Adipose tissue (tissue), 3 donors: ENCODE measurements at regions not wholly inside any gene's neighbourhood (a gene's known extent, or its start where the extent isn't known, plus 50 kb on each side); places are given as distances from the start of the nearest gene placed in this dataset.

ENCODE experiments used
- H3K27ac ChIP-seq: one replicate; pipeline ENCODE4 v1.5.1; 2013; ENCODE audit warnings: low read depth, low read length
- WGBS, 3 donors: extraction: QIAGEN DNeasy Blood & Tissue Kit; methylation state at CpG; one replicate each; pipeline ENCODE4 v1.1.7; 2013; 5-methylcytosine and 5-hydroxymethylcytosine counted together
- donor health status: healthy with polysubstance abuse.
- donor health status: Bipolar disorder and iron deficiency.
- donor health status: healthy.

- H3K27ac ChIP-seq: no peak overlapping the region
- WGBS, 3 donors: 86 to 96% (median 92%) methylated on average over 7 of the region's 7 CpGs
These were observed 52.7 kb upstream of the NEURL1B start for GRCh38 chr5:172588380-172588779.

- WGBS, 3 donors: 84 to 92% (median 84%) methylated on average over 8 of the region's 8 CpGs
These were observed 54.0 kb upstream of the NEURL1B start for GRCh38 chr5:172587061-172587405.

GRCh38 chr5:172586125-172587060 lies 54.7 kb upstream of the NEURL1B start:
- 60 to 66% (median 60%) methylated on average over 22 of the region's 22 CpGs for WGBS, 3 donors
- H3K27ac ChIP-seq: no peak overlapping the region

More at GRCh38 chr5:172587061-172587405, 54.0 kb upstream of the NEURL1B start:
- H3K27ac ChIP-seq: no peak overlapping the region

GRCh38 chr5:172585114-172585513 lies 55.9 kb upstream of the NEURL1B start:
- 43 to 65% (median 58%) methylated on average over 5 of the region's 5 CpGs for WGBS, 3 donors
- H3K27ac ChIP-seq: no peak overlapping the region

GRCh38 chr5:172584638-172585037 lies 56.4 kb upstream of the NEURL1B start:
- 54 to 67% (median 62%) methylated on average over 8 of the region's 8 CpGs for WGBS, 3 donors
- H3K27ac ChIP-seq: no peak overlapping the region

GRCh38 chr5:172583931-172584511 lies 57.0 kb upstream of the NEURL1B start:
- no peak overlapping the region for H3K27ac ChIP-seq
- 34 to 73% (median 42%) methylated on average over 7 of the region's 7 CpGs for WGBS, 3 donors

- WGBS, 3 donors: 93 to 95% (median 94%) methylated on average over 6 of the region's 6 CpGs
- no peak overlapping the region for H3K27ac ChIP-seq
These were observed 58.1 kb upstream of the NEURL1B start for GRCh38 chr5:172582940-172583339.

GRCh38 chr5:172581315-172581714 lies 59.7 kb upstream of the NEURL1B start:
- H3K27ac ChIP-seq: no peak overlapping the region
- WGBS, 3 donors: 45 to 47% (median 46%) methylated on average over 4 of the region's 4 CpGs

- no peak overlapping the region for H3K27ac ChIP-seq
- WGBS, 3 donors: 86 to 97% (median 86%) methylated on average over 5 of the region's 5 CpGs
These were observed 61.6 kb upstream of the NEURL1B start for GRCh38 chr5:172579403-172579990.

GRCh38 chr5:172577267-172577909 lies 63.7 kb upstream of the NEURL1B start:
- 80 to 87% (median 86%) methylated on average over 7 of the region's 7 CpGs for WGBS, 3 donors
- H3K27ac ChIP-seq: no peak overlapping the region

- 77 to 92% (median 78%) methylated on average over 10 of the region's 10 CpGs for WGBS, 3 donors
- H3K27ac ChIP-seq: no peak overlapping the region
These were observed 65.1 kb upstream of the NEURL1B start for GRCh38 chr5:172575816-172576545.

- no peak overlapping the region for H3K27ac ChIP-seq
- WGBS, 3 donors: 92 to 95% (median 94%) methylated on average over 8 of the region's 8 CpGs
These were observed 65.6 kb upstream of the NEURL1B start for GRCh38 chr5:172575416-172575815.

GRCh38 chr5:172574871-172575223 lies 66.2 kb upstream of the NEURL1B start:
- H3K27ac ChIP-seq: no peak overlapping the region
- WGBS, 3 donors: 56 to 62% (median 57%) methylated on average over 3 of the region's 3 CpGs

- WGBS, 3 donors: 79 to 90% (median 81%) methylated on average over 12 of the region's 12 CpGs
- no peak overlapping the region for H3K27ac ChIP-seq
These were observed 66.8 kb upstream of the NEURL1B start for GRCh38 chr5:172573986-172574870.

GRCh38 chr5:172573120-172573882 lies 67.8 kb upstream of the NEURL1B start:
- no peak overlapping the region for H3K27ac ChIP-seq
- 85 to 89% (median 88%) methylated on average over 13 of the region's 13 CpGs for whole genome bisulfite sequencing, 3 donors

GRCh38 chr5:172572440-172572839 lies 68.6 kb upstream of the NEURL1B start:
- no peak overlapping the region for H3K27ac ChIP-seq
- 76 to 92% (median 91%) methylated on average over 3 of the region's 3 CpGs for WGBS, 3 donors

GRCh38 chr5:172571892-172572291 lies 69.2 kb upstream of the NEURL1B start:
- no peak overlapping the region for H3K27ac ChIP-seq

More at GRCh38 chr5:172571892-172572291, 69.2 kb upstream of the NEURL1B start:
- WGBS, 3 donors: 85 to 94% (median 85%) methylated on average over 8 of the region's 8 CpGs
